ENCODE measurements at regions not wholly inside any gene's neighbourhood (a gene's known extent, or its start where the extent isn't known, plus 50 kb on each side); places are given as distances from the start of the nearest gene placed in this dataset.

- TF ChIP-seq CTCF (IDR thresholded peaks at IDR 0.05; ENCODE audit: borderline replicate concordance, control extremely low read depth, extremely low read depth, insufficient read depth, missing control alignments): no peak
- no peak for DNase-seq (ENCODE audit: low spot score)
- in situ Hi-C loops (cut with MboI; ENCODE audit: low sequenced_read_pairs, unreplicated experiment): no loop called here
Observed at GRCh38 chr4:13710246-13710885, 82.8 kb upstream of the BOD1L1 start.

GRCh38 chr4:13711233-13711785, 83.8 kb upstream of the BOD1L1 start:
- TF ChIP-seq CTCF (IDR thresholded peaks at IDR 0.05; ENCODE audit: borderline replicate concordance, control extremely low read depth, extremely low read depth, insufficient read depth, missing control alignments): no peak
- in situ Hi-C loops (cut with MboI; ENCODE audit: low sequenced_read_pairs, unreplicated experiment): no loop called here

GRCh38 chr4:13721894-13722293, 94.4 kb upstream of the BOD1L1 start:
- in situ Hi-C loops (cut with MboI; ENCODE audit: low sequenced_read_pairs, unreplicated experiment): no loop called here
- no peak for TF ChIP-seq CTCF (IDR thresholded peaks at IDR 0.05; ENCODE audit: borderline replicate concordance, control extremely low read depth, extremely low read depth, insufficient read depth, missing control alignments)
- DNase-seq (ENCODE audit: low spot score): no peak

More at GRCh38 chr4:13711233-13711785, 83.8 kb upstream of the BOD1L1 start:
- DNase-seq (ENCODE audit: low spot score): no peak

- in situ Hi-C loops (cut with MboI; ENCODE audit: low sequenced_read_pairs, unreplicated experiment): no loop called here
- no peak for TF ChIP-seq CTCF (IDR thresholded peaks at IDR 0.05; ENCODE audit: borderline replicate concordance, control extremely low read depth, extremely low read depth, insufficient read depth, missing control alignments)
- DNase-seq (ENCODE audit: low spot score): no peak
Observed at GRCh38 chr4:13722649-13723048, 95.1 kb upstream of the BOD1L1 start.

GRCh38 chr4:13728761-13729160, 101.2 kb upstream of the BOD1L1 start:
- DNase-seq (ENCODE audit: low spot score): no peak
- in situ Hi-C loops (cut with MboI; ENCODE audit: low sequenced_read_pairs, unreplicated experiment): no loop called here
- no peak for TF ChIP-seq CTCF (IDR thresholded peaks at IDR 0.05; ENCODE audit: borderline replicate concordance, control extremely low read depth, extremely low read depth, insufficient read depth, missing control alignments)

- in situ Hi-C loops (cut with MboI; ENCODE audit: low sequenced_read_pairs, unreplicated experiment): no loop called here
- DNase-seq (ENCODE audit: low spot score): no peak
- no peak for TF ChIP-seq CTCF (IDR thresholded peaks at IDR 0.05; ENCODE audit: borderline replicate concordance, control extremely low read depth, extremely low read depth, insufficient read depth, missing control alignments)
Observed at GRCh38 chr4:13731019-13731418, 103.5 kb upstream of the BOD1L1 start.
